Activated T-cell treated with anti-CD3 and anti-CD28 coated beads, Interleukin-2, amount 50 U/mL, for 72 hours (primary cell): ENCODE measurements at regions not wholly inside any gene's neighbourhood (a gene's known extent, or its start where the extent isn't known, plus 50 kb on each side); places are given as distances from the start of the nearest gene placed in this dataset.

Experiments used
- ATAC-seq, 2 donors: fragments of 150-1000 bp; cut with Tn5 transposase; replicated peaks in 1 of 2; 2 replicates each; pipeline ENCODE4 v1.10.0; 2021; ENCODE audit warnings: moderate library complexity in 2 of 2, mild to moderate bottlenecking in 1 of 2
- DNase-seq, 2 donors: peaks; one replicate each; pipeline ENCODE4 v3.0.0; 2021 to 2022; ENCODE audit warnings: mixed read lengths in 1 of 2
- H3K27ac Mint-ChIP-seq: one replicate; pipeline ENCODE4 v1.8.0; 2022; ENCODE audit warnings: mild to moderate bottlenecking, moderate library complexity, mixed read lengths
- H3K27me3 Mint-ChIP-seq: one replicate; pipeline ENCODE4 v1.8.0; 2022; ENCODE audit warnings: low read depth, mixed read lengths
- H3K36me3 Mint-ChIP-seq, 2 donors: one replicate each; pipeline ENCODE4 v1.8.0; 2022; ENCODE audit warnings: mixed read lengths in 2 of 2, mild to moderate bottlenecking in 1 of 2; ENCODE audit not compliant: insufficient read depth in 2 of 2
- H3K4me1 Mint-ChIP-seq: one replicate; pipeline ENCODE4 v1.8.0; 2022; ENCODE audit warnings: low read depth, mixed read lengths
- H3K4me3 Mint-ChIP-seq, 2 donors: one replicate each; pipeline ENCODE4 v1.8.0; 2022; ENCODE audit warnings: mild to moderate bottlenecking in 2 of 2, mixed read lengths in 2 of 2, moderate library complexity in 2 of 2
- H3K9me3 Mint-ChIP-seq, 2 donors: one replicate each; pipeline ENCODE4 v1.8.0; 2022; ENCODE audit warnings: mixed read lengths in 2 of 2

GRCh38 chr14:32017587-32017986 lies 59.5 kb upstream of the ARHGAP5 start:
- DNase-seq, result no peak
- H3K4me1 Mint-ChIP-seq, result no peaks in the 10 kb centered on the region
- H3K4me3 Mint-ChIP-seq, result no peak overlapping the region

GRCh38 chr14:32018391-32019092 lies 58.6 kb upstream of the ARHGAP5 start:
- Mint-ChIP-seq H3K4me3 (no peak overlapping the region), H3K4me1 (no peaks in the 10 kb centered on the region), H3K27ac (no peak overlapping the region), H3K36me3 (no peaks in the 10 kb centered on the region), H3K27me3 (no peaks in the 10 kb centered on the region), H3K9me3 (no peaks in the 10 kb centered on the region)
- no peak for DNase-seq
- ATAC-seq, result no peak

More at GRCh38 chr14:32017587-32017986, 59.5 kb upstream of the ARHGAP5 start:
- no peak for ATAC-seq
- Mint-ChIP-seq H3K27me3 (peaks cover 4% of the 10 kb centered on the region), H3K9me3 (no peaks in the 10 kb centered on the region), H3K27ac (no peak overlapping the region), H3K36me3 (no peaks in the 10 kb centered on the region)

- H3K4me3 Mint-ChIP-seq, result no peak overlapping the region
- no peaks in the 10 kb centered on the region for H3K27me3 Mint-ChIP-seq
- no peak for DNase-seq
- no peaks in the 10 kb centered on the region for H3K36me3 Mint-ChIP-seq
- no peaks in the 10 kb centered on the region for H3K4me1 Mint-ChIP-seq
- no peaks in the 10 kb centered on the region for H3K9me3 Mint-ChIP-seq
- no peak for ATAC-seq
- H3K27ac Mint-ChIP-seq, result no peak overlapping the region
Measured at GRCh38 chr14:32019276-32019675, 57.8 kb upstream of the ARHGAP5 start.

- Mint-ChIP-seq H3K36me3 (no peaks in the 10 kb centered on the region), H3K27ac (no peak overlapping the region), H3K4me3 (no peak overlapping the region), H3K4me1 (no peaks in the 10 kb centered on the region), H3K9me3 (no peaks in the 10 kb centered on the region), H3K27me3 (peaks cover 7% of the 10 kb centered on the region)
- no peak for ATAC-seq
- DNase-seq, result no peak
Measured at GRCh38 chr14:32020882-32021281, 56.2 kb upstream of the ARHGAP5 start.

- Mint-ChIP-seq H3K4me3 (no peak overlapping the region), H3K27me3 (peaks cover 12% of the 10 kb centered on the region), H3K9me3 (no peaks in the 10 kb centered on the region), H3K36me3 (no peaks in the 10 kb centered on the region), H3K27ac (no peak overlapping the region), H3K4me1 (no peaks in the 10 kb centered on the region)
- DNase-seq, result no peak
- ATAC-seq, result no peak
Measured at GRCh38 chr14:32021341-32021740, 55.8 kb upstream of the ARHGAP5 start.

- no peak for DNase-seq
Measured at GRCh38 chr14:32022525-32022924, 54.6 kb upstream of the ARHGAP5 start.

GRCh38 chr14:32022938-32023466 lies 54.1 kb upstream of the ARHGAP5 start:
- Mint-ChIP-seq H3K9me3 (no peaks in the 10 kb centered on the region), H3K4me3 (no peak overlapping the region), H3K27me3 (peaks cover 16% of the 10 kb centered on the region), H3K4me1 (no peaks in the 10 kb centered on the region), H3K36me3 (no peaks in the 10 kb centered on the region), H3K27ac (no peak overlapping the region)
- DNase-seq, result no peak
- no peak for ATAC-seq

More at GRCh38 chr14:32022525-32022924, 54.6 kb upstream of the ARHGAP5 start:
- peaks cover 16% of the 10 kb centered on the region for H3K27me3 Mint-ChIP-seq
- no peak overlapping the region for H3K27ac Mint-ChIP-seq
- no peak overlapping the region for H3K4me3 Mint-ChIP-seq
- no peaks in the 10 kb centered on the region for H3K4me1 Mint-ChIP-seq
- H3K36me3 Mint-ChIP-seq, result no peaks in the 10 kb centered on the region
- no peaks in the 10 kb centered on the region for H3K9me3 Mint-ChIP-seq
- no peak for ATAC-seq

- no peak for DNase-seq
- Mint-ChIP-seq H3K27ac (no peak overlapping the region), H3K36me3 (no peaks in the 10 kb centered on the region), H3K4me1 (no peaks in the 10 kb centered on the region), H3K9me3 (no peaks in the 10 kb centered on the region), H3K4me3 (no peak overlapping the region), H3K27me3 (peaks cover 16% of the 10 kb centered on the region)
- no peak for ATAC-seq
Measured at GRCh38 chr14:32023540-32023939, 53.6 kb upstream of the ARHGAP5 start.

- ATAC-seq (no peak), DNase-seq (no peak)
- no peaks in the 10 kb centered on the region for H3K9me3 Mint-ChIP-seq
- no peak overlapping the region for H3K27ac Mint-ChIP-seq
- no peak overlapping the region for H3K4me3 Mint-ChIP-seq
- H3K36me3 Mint-ChIP-seq, result no peaks in the 10 kb centered on the region
- no peaks in the 10 kb centered on the region for H3K4me1 Mint-ChIP-seq
- peaks cover 16% of the 10 kb centered on the region for H3K27me3 Mint-ChIP-seq
Measured at GRCh38 chr14:32027255-32027939, 49.7 kb upstream of the ARHGAP5 start.
